T-helper 1 cell treated with Interleukin-12 subunit alpha and Interleukin-12 subunit beta and Interleukin-4 antibody, amounts not matched to agents 30 μg/mL and 1 μg/mL, for 36 hours (primary cell): ENCODE measurements at regions not wholly inside any gene's neighbourhood (a gene's known extent, or its start where the extent isn't known, plus 50 kb on each side); places are given as distances from the start of the nearest gene placed in this dataset.

ENCODE experiments used
- H3K27ac Mint-ChIP-seq: one replicate; pipeline ENCODE4 v1.8.0; 2021; ENCODE audit warnings: mild to moderate bottlenecking, mixed read lengths
- H3K27me3 Mint-ChIP-seq: one replicate; pipeline ENCODE4 v1.8.0; 2021; ENCODE audit warnings: low read depth, mixed read lengths
- H3K36me3 Mint-ChIP-seq: one replicate; pipeline ENCODE4 v1.8.0; 2021; ENCODE audit warnings: low read depth, mixed read lengths
- H3K4me1 Mint-ChIP-seq: one replicate; pipeline ENCODE4 v1.8.0; 2021; ENCODE audit warnings: low read depth, mixed read lengths
- H3K4me3 Mint-ChIP-seq: one replicate; pipeline ENCODE4 v1.8.0; 2021; ENCODE audit warnings: mild to moderate bottlenecking, moderate library complexity, mixed read lengths
- H3K9me3 Mint-ChIP-seq: one replicate; pipeline ENCODE4 v1.8.0; 2021; ENCODE audit warnings: mixed read lengths

DNA sequence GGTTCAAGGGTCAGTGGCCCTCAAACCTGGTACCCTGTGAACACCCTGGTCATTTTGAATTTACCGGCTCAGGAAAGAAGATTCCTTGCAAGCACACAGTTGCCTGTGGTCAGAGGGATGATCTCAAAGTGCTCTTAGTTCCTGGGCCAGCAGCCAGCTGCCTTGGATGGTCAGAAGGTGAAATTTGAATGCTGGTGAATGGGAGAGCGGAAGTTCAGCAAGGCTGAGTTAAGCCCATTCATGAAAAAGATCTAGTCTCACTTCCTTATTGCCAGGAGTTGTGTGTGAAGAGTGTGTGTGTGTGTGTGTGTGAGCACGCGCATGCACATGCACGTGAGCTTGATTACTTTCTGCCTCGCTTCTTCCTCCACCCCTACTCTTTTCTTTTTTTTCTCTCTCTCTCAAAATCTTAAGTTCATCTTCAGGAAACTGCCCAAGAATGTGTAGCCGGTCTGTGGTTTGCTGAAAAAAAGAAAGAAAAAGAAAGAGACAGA, 155.5 kb upstream of the CCND2 start:
- peak overlapping the region; percentile 54 for H3K4me3 Mint-ChIP-seq
- H3K27me3 Mint-ChIP-seq: no peaks in the 10 kb centered on the region
- H3K36me3 Mint-ChIP-seq: peaks cover 4% of the 10 kb centered on the region
- H3K27ac Mint-ChIP-seq: peak overlapping the region; percentile 77
- H3K9me3 Mint-ChIP-seq: no peaks in the 10 kb centered on the region
- H3K4me1 Mint-ChIP-seq: peaks cover 64% of the 10 kb centered on the region

DNA sequence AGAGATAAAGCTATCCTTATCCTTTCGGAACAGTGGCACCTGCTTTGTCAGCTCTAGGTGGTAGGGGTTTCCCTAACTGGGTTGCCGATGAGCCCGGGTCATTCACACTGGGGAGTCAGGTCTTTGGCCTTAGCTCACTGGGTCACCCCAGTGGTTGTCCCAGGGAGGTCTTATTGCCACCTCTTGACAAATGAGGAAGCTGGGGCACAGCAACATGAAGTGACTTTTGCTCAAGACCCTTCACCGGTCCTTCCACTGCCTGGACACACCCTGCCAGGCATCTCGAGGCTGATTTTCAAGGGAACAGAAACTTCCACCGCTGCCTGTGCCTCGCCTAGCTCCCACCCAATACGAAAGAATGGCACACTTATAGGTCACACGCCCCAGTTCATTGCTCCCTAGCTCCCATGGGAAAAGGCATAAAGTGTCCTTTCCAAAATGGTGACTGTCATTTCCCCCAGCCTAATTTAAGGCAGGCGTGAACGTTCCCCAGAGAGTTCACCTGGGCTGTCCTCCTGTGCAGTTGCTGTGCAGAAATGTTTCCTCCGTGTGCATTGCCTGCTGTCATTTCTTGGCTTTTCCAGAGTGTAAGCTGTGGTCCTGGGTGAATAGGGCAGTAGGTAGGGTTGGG, 156.1 kb upstream of the CCND2 start:
- Mint-ChIP-seq H3K9me3 (no peaks in the 10 kb centered on the region), H3K4me3 (peak overlapping the region; percentile 54), H3K27me3 (no peaks in the 10 kb centered on the region), H3K36me3 (peaks cover 4% of the 10 kb centered on the region), H3K27ac (peak overlapping the region; percentile 77), H3K4me1 (peaks cover 69% of the 10 kb centered on the region)

DNA sequence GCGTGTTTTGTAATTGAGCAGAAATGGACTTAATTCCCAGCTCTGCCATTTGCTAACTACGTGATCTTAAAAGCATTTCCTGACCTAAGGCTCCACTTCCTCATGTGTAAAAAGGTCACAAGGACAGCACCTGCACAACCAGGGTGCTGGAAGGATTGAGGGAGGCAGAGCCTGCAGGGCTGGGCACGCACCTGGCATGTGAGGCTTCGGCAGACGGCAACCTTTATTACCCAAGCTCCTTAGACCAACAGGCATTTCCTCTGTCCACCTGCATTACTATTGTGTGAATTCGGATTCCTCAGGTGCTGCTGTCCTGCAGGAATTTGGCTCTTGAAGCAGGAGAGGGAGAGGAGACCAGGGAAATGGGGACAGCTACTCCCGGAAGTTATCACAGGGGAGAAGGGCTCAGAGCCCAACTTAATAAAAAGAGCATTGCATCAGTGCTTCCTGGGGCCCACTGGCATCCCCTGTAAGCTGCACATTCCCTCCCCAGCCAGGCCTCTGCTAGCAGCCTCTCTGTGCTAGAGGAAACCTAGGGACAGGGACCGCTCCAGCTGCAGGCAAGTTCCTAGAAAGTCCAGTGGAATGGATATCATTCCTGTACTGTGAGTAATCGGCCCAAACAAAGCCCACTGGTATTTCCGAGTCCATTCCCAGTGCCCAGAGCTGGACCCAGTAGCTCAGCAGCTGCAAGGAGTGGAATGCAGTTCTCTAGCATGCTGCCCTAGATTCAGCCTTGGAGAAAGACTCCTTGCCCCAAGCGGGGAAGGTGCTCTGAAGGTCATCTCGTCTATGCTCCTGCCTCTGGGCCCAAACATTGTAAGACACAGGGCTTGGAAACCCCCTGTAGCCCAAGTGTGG, 157.1 kb upstream of the CCND2 start:
- no peak overlapping the region for H3K4me3 Mint-ChIP-seq

DNA sequence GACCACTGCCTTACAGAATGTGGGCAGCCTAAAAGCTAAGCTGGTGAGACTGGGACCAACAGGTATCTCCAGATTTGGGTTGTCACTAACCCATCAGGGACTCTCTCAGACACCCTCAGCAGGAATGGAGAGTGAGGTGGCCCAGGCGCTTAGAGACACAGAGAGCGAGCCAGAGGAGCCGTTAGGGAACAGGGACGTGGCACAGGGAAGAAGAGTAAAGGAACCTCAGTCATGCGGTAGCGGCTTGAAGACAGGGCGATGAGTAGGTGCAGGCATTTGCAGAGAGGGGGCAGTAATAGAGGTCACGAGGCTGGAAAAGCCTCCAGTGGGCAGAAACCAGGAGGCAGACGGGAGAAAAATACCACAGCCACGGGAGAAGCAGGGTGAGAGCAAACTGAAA, 158.0 kb upstream of the CCND2 start:
- H3K27me3 Mint-ChIP-seq: no peaks in the 10 kb centered on the region
- H3K36me3 Mint-ChIP-seq: peaks cover 8% of the 10 kb centered on the region
- H3K9me3 Mint-ChIP-seq: no peaks in the 10 kb centered on the region
- peaks cover 76% of the 10 kb centered on the region for H3K4me1 Mint-ChIP-seq
- H3K27ac Mint-ChIP-seq: peak overlapping the region; percentile 2
- H3K4me3 Mint-ChIP-seq: peak overlapping the region; percentile 0

More for the DNA sequence above, 157.1 kb upstream of the CCND2 start:
- Mint-ChIP-seq H3K27ac (no peak overlapping the region), H3K36me3 (peaks cover 8% of the 10 kb centered on the region), H3K27me3 (no peaks in the 10 kb centered on the region), H3K9me3 (no peaks in the 10 kb centered on the region), H3K4me1 (peaks cover 75% of the 10 kb centered on the region)

DNA sequence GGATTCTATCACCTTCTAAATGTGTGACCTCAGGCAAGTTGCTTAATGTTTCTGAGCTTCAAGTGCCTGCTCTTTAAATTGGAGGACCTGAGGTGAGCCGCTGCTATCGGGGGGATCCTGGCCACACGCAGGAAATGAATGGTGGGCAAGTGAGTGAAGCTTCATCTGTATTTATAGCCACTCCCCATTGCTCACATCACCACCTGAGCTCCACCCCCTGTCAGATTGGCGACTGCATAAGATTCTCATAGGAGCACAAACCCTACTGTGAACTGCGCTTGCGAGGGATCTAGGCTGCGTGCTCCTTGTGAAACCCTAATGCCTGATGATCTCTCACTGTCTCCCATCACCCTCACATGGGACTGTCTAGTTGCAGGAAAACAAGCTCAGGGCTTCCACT, 158.6 kb upstream of the CCND2 start:
- Mint-ChIP-seq H3K4me3 (no peak overlapping the region), H3K27ac (peak overlapping the region; percentile 49), H3K36me3 (peaks cover 8% of the 10 kb centered on the region), H3K4me1 (peaks cover 75% of the 10 kb centered on the region), H3K27me3 (no peaks in the 10 kb centered on the region), H3K9me3 (no peaks in the 10 kb centered on the region)

DNA sequence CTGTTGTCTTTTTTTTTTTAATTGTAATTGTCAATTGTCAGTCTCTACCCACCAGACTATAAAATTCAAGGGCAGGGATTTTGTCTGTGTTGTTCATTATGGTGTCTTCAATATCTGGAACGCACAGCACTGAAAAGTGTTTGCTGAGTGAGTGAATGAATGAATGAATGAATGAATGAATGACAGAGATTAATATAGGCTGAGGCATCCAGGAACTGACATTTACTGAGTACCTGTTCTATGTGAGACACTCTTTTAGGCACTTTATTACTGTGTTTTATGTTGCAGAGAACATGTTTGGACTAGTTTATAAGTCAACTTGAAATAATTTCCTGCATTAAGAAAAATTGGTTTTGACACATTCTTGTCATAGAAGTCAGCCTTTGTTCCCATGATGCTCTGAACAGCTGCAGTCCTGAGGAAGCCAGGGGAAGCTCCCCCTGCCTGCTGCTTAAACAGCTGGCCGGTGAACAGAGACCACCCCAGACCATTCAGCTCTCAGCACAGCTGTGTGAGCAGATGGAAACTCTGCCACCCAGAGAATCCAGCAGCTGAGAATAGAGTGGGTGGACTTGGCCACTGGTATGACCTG, 160.7 kb upstream of the CCND2 start:
- peaks cover 5% of the 10 kb centered on the region for H3K36me3 Mint-ChIP-seq
- H3K27me3 Mint-ChIP-seq: no peaks in the 10 kb centered on the region
- no peaks in the 10 kb centered on the region for H3K9me3 Mint-ChIP-seq
- peaks cover 69% of the 10 kb centered on the region for H3K4me1 Mint-ChIP-seq
- H3K27ac Mint-ChIP-seq: peak overlapping the region; percentile 68
- no peak overlapping the region for H3K4me3 Mint-ChIP-seq

DNA sequence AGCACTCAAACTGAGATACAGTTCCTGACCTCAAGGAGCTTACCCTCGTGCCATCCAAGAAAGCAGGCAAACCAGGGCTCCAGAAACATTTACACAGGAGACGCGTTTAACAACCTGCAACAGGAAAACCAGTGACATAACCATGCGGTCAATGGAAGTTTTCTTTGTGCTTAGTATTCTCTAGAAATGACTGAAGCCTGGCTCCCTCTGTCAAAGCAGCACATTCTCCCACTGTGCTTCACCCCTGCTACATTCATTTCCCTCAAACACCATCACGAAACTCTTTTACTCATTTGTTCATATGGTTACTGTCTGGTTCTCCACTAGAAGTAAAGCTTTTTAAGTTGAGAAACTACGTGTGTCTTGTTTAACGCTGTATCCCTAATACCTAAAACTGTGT, 161.3 kb upstream of the CCND2 start:
- Mint-ChIP-seq H3K4me3 (no peak overlapping the region), H3K4me1 (peaks cover 68% of the 10 kb centered on the region), H3K36me3 (peaks cover 5% of the 10 kb centered on the region), H3K27me3 (no peaks in the 10 kb centered on the region), H3K9me3 (no peaks in the 10 kb centered on the region), H3K27ac (peak overlapping the region; percentile 68)

DNA sequence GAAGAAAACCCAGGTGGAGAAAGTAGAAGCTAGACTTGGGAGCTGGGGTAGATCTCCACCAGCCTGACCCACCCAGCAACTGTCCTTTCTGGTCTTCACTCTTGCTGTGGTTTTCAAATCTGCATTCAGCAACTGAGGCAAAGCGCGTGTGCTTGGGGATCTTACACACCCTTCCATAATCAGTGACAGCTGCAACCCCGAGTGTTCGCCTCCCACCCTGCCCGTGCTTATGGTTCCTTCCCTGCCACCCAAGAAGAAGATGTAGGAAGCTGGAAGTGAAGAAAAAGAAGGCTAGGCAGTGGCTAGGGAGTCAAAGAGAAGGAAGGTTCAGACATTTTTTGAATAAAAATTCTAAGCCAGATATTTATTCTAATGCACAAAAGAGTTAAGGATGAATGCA, 162.6 kb upstream of the CCND2 start:
- no peaks in the 10 kb centered on the region for H3K27me3 Mint-ChIP-seq
- no peak overlapping the region for H3K4me3 Mint-ChIP-seq
- peaks cover 69% of the 10 kb centered on the region for H3K4me1 Mint-ChIP-seq
- H3K27ac Mint-ChIP-seq: peak overlapping the region; percentile 52
- H3K36me3 Mint-ChIP-seq: peaks cover 5% of the 10 kb centered on the region
- no peaks in the 10 kb centered on the region for H3K9me3 Mint-ChIP-seq

DNA sequence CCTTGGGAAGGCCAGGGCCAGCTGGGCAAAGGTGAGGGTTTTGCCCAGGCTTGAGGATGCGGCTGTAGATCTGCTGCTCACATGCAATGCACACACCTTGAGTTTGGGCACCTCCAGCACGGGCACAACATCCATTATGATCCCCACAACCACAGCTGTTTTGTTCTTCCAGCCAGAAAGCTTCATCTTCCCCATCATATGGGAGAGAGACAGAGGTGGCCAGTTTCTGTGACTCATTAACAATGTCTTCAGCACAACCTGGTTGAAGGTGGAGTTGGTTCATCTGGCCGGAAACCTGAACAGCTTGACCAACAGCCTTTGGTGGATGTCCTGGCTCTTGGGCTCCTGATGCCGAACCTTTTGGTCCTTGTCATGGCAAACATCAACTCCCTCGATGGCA, 163.7 kb upstream of the CCND2 start:
- Mint-ChIP-seq H3K4me1 (peaks cover 63% of the 10 kb centered on the region), H3K27ac (no peak overlapping the region), H3K27me3 (no peaks in the 10 kb centered on the region), H3K36me3 (peaks cover 5% of the 10 kb centered on the region), H3K9me3 (no peaks in the 10 kb centered on the region), H3K4me3 (no peak overlapping the region)

DNA sequence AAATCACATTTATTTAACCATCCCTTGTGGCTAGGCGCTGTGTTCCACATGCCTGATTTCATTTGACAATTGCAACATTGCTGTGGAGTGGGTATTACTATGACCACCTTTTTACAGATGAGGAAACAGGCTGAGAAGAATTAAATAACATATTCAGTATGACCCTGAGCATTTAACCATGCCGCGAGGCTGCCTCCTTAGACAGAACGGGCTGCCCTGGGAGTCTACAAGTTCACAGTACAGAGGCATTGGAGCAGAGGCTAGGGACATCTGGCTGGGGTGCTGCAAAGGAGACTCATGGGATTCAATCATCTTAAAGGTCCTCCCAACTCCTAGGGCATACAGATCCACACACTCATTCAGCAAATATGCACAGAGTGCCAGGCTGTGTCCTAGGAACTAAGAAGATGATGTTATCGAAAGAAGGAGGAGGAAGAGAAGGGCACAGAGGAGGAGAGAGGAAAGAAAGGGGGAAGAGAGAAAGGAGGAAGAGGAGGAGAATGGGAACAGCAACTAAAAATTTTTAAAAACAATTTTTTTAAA, 164.7 kb upstream of the CCND2 start:
- no peaks in the 10 kb centered on the region for H3K9me3 Mint-ChIP-seq
- peaks cover 61% of the 10 kb centered on the region for H3K4me1 Mint-ChIP-seq
- peak overlapping the region; percentile 17 for H3K27ac Mint-ChIP-seq
- H3K36me3 Mint-ChIP-seq: peaks cover 5% of the 10 kb centered on the region
- H3K4me3 Mint-ChIP-seq: no peak overlapping the region
- no peaks in the 10 kb centered on the region for H3K27me3 Mint-ChIP-seq

DNA sequence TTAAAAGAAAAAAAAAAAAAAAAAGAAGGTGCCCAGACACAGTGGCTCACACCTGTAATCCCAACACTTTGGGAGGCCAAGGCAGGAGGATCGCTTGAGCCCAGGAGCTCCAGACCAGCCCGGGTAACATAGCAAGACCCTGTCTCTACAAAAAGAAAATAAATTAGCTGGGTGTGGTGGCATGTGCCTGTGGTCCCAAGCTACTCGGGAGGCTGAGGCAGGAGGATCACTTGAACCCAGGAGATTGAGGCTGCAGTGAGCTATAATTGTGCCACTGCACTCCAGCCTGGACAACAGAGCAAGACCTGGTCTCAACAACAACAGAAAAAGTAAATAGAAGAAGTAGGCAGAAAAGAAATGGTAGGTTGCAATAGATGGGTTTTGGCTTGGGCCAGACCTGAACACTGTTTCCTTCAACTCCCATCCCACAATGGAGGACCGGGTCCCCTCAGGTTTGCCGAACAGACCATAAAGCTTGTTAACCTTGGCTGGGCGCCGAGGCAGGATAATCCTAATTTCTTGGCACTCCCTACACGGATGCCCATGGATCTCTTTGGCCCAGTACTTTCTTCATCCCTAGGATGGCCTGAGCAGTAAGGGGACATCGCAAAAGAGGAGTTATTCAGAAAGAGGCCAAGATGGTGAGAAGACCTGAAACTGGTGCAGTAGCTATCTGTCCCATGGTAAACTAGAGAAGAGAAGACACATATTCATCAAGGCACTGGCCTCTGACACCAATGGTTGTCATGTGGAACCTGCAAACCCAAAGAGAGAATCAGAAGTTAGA, 165.5 kb upstream of the CCND2 start:
- H3K9me3 Mint-ChIP-seq: no peaks in the 10 kb centered on the region
- peaks cover 57% of the 10 kb centered on the region for H3K4me1 Mint-ChIP-seq
- H3K36me3 Mint-ChIP-seq: peaks cover 5% of the 10 kb centered on the region
- H3K27me3 Mint-ChIP-seq: peaks cover 3% of the 10 kb centered on the region
- H3K4me3 Mint-ChIP-seq: no peak overlapping the region
- H3K27ac Mint-ChIP-seq: peak overlapping the region; percentile 94

DNA sequence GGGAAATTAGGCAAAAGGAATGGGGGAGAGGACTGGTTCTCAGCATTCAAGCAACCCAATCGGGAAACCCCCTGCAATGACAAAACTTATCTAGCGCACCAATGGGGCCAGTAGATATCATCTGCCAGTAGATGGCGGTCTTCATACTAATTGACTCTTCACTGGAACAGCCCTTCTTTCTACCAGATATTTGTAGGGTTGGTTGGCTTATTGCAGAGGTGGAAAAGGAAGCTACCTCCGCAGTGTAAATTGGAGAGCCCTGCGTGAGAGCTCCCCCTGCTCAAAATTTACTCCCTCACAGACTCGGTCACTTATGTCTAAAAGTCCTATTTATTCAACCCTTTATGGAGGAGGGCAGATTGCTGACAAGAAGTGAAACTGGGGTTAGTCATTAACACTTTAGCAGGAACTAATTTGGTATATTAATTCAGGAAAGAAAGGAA, 166.1 kb upstream of the CCND2 start:
- Mint-ChIP-seq H3K27ac (peak overlapping the region; percentile 94), H3K4me1 (peaks cover 52% of the 10 kb centered on the region), H3K27me3 (peaks cover 6% of the 10 kb centered on the region), H3K9me3 (no peaks in the 10 kb centered on the region), H3K4me3 (peak overlapping the region; percentile 19), H3K36me3 (peaks cover 5% of the 10 kb centered on the region)

DNA sequence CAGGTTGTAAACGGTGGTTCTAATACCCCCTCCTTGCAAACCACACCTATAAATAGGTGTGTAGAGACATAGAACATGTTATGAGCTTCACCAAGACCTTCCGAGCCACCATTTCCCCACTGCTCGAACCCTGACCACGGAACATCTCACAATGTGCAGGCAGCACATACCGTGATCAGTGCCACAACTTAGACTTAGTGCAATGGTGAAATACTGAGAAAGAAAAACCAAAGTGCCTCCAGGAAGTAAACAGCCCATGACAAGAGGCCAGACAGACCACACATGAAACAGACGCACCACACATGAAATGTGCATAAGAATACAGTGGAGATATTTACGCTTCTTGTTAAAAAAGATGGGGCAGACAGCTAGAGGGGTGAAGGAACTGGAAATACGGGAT, 166.9 kb upstream of the CCND2 start:
- Mint-ChIP-seq H3K4me3 (peak overlapping the region; percentile 72), H3K4me1 (peaks cover 44% of the 10 kb centered on the region), H3K27ac (peak overlapping the region; percentile 94), H3K36me3 (peaks cover 3% of the 10 kb centered on the region), H3K27me3 (peaks cover 6% of the 10 kb centered on the region), H3K9me3 (no peaks in the 10 kb centered on the region)

DNA sequence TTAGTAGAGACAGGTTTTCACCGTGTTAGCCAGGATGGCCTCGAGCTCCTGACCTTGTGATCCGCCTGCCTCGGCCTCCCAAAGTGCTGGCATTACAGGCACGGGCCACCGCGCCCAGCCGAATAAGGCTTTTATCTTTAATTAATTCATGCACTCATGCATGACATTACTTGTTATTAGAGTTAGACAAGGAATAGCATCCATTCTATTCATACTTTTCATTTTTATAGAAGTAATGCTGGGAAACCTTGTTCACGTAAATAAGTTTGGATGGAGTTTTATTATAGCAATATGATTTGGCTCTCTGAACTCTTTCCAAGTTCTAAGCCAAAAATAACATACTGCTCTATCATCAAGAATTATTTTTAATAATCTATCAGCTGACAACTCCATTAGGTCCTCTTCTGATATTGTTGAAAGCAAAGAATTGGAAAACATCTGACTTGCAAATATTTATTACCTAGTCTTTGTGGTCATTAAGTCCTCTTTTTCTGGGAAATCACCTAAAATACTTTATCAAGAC, 168.8 kb upstream of the CCND2 start:
- Mint-ChIP-seq H3K4me1 (peaks cover 31% of the 10 kb centered on the region), H3K4me3 (no peak overlapping the region), H3K27ac (no peak overlapping the region), H3K9me3 (no peaks in the 10 kb centered on the region), H3K36me3 (no peaks in the 10 kb centered on the region), H3K27me3 (peaks cover 9% of the 10 kb centered on the region)
